ENCODE measurements at regions not wholly inside any gene's neighbourhood (a gene's known extent, or its start where the extent isn't known, plus 50 kb on each side); places are given as distances from the start of the nearest gene placed in this dataset.
"Not testable (repeated sequence)": the region's sequence is repeated elsewhere in the genome, so short reads cannot be mapped to it uniquely, and the experiment has no call there.

- DNase-seq (ENCODE audit: low read depth), result no peak
These were observed 198.3 kb downstream of the CHIC2 start for GRCh38 chr4:53866055-53866454.

DNA sequence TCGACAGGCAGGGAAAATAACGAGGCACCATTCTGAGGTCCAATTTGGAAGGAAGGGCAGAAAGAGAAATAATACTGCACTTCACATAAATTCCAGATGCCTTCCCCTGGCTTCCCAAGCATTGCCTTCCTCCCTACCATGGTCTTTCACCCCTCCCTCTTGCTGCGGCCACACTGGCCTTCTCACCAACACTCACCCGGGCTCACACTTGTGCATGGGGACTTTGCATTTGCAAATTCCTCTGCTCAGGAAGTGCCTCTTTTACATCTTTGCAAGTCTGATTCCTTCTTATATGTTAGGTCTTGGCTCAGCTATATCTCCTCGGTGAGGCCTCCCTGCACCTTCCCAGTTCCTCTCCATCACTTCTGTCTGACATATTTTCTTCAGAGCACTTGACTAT, 199.4 kb downstream of the CHIC2 start:
- DNase-seq (ENCODE audit: low read depth), result no peak

- no peak for DNase-seq (ENCODE audit: low read depth)
These were observed 200.6 kb downstream of the CHIC2 start for GRCh38 chr4:53863736-53864365.

DNA sequence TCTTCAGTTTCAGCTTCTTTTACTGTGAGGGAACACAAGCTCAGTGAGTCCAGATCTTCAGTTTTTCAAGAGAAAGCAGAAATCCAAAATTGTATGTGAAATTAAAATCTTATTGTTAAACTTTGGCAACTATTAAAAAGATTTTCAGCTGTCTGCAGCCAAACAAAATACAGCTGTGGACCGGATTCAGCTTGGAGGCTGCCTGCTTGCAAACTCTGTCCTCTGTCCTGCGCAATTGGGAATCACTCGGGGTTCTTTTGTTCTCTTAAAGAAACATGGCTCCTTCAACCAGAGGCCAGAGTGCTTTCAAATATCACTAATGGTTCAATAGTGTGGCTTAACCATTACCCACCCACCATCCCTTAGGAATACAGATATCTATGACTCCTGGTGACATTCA, 201.2 kb downstream of the CHIC2 start:
- no peak for DNase-seq (ENCODE audit: low read depth)

DNA sequence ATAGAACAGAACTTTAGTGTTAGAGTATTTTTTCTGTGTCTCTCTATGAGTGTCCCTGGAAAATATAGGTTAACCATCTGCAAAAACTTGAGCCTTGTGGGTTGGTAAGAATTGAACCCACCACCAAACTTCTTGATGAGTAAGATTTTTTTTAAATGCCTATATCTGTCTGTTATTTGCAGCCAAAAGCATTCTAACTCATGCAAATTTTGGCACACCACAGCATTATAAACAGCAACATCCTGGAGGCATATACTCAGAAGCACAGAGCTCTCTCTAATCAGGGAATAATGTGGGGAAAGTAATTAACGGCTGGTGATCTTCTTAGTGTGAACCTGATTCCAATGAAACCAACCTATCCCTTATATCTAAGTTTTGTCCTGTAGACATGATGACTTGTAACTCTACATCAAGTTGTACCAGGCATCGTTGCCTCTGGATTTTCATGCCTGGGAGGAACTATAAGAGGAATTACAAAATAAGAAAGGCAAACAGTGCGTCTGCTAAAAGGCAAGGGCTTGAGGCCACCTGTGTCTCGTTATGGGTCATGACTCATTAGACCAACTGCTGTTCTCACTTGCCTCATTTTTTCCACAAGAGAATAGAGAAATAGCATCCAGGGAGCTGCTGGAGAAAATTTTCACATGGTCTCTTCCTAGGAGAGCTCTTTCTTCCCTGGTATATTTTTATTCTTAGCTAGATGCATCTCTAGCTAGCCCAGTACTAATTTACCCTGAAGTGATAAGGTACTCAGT, 202.4 kb downstream of the CHIC2 start:
- no peak for DNase-seq (ENCODE audit: low read depth)

GRCh38 chr4:53859305-53859704, 205.1 kb downstream of the CHIC2 start:
- DNase-seq (ENCODE audit: low read depth), result no peak

DNA sequence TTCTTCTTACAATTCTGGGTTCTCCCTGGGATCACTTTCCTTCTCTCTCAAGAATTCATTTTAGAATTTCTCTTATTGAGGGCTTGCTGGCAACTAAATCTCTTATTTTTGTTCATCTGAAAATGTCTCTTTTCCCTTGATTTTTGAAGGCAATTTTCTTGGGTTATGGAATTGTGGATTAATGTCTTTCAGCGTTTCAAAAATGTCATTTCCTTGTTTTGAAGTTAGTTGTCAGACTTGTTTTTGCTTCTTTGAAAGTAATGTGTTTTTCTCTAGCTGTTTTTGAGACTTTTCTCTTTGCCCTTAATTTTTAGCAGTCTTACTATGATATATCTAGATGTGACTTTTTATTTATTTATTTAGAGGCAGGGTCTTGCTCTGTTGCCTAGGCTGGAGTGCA, 205.7 kb downstream of the CHIC2 start:
- no peak for DNase-seq (ENCODE audit: low read depth)

DNA sequence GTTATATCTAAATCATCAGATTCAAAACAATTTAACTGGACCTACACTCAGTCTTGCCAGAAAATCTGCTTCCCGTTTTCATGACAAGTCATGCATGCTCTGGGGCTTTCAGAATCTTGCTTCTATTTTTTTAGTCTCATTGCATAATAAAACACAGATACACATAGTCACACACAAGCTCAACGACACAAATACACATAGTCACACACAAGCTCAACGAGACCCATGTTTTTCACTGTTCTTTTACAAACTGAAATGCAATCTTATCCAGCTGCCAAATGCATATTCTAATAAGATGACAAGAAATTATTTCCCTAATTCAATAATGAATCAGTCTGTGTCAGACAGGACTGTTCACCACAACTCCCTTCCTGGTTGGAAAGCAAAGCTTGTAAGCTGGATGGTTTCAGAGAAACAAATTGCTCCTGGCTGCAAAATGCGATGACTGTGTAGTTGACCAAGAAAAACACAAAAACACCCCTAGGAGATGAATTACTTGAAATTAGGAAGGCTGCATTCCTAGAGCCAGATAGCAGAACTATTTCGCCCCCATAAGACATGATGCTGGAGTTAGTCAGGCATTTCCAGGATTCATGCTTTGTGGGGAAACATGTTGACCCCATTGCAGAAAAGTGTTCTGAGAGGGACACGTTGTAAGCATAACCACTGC, 208.7 kb downstream of the CHIC2 start:
- no peak for DNase-seq (ENCODE audit: low read depth)

DNA sequence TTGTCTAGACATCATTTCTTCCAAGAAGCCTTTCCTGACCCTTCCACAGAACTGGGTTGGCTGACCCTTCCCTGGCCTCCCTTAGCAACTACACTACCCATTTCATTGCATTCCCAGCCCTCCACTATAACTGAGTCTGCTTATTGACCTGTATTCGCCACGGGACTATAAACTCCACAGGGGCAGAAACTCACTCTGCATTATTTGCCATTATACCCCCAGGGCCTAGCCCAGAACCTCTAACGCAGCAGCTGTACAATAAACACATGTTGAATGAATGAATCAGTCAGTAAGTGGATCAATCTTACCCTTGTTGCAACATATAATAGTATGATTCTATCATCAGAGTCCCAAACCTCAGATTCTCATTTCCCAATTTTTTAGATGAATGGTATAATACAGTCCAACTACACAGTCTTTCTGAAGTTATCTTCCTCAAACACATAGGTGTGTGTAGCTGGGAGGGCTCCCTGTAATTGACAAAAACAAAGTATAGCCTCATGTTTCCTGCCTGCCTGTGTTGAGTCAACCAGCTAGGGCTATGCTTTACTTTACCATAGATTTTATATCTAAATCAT, 209.3 kb downstream of the CHIC2 start:
- no peak for DNase-seq (ENCODE audit: low read depth)

- DNase-seq (ENCODE audit: low read depth), result no peak
These were observed 212.1 kb downstream of the CHIC2 start for GRCh38 chr4:53852343-53852742.

GRCh38 chr4:53847965-53848364, 216.4 kb downstream of the CHIC2 start:
- DNase-seq (ENCODE audit: low read depth), result no peak

DNA sequence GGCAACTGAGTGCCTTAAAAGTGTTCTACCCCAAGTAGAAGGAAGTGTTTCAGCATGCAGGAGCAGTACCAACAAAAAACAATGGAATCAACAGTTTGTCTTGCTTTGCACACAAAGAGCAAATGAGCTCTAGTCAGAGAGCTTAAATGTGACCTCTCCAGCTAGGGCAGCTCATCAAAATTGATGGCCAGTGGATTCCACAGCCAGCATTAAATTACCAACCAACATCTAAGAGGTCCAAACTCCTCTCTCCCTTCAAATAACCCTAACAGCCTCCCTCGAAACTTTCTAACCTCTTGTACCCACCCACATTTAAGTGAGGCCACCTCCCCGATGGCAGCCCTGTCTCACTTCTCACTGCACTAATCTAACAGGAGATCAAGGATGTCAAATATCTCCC, 219.9 kb downstream of the CHIC2 start:
- DNase-seq (ENCODE audit: low read depth), result no peak

- no peak for DNase-seq (ENCODE audit: low read depth)
These were observed 220.3 kb downstream of the CHIC2 start for GRCh38 chr4:53844133-53844532.

GRCh38 chr4:53841711-53842110, 222.7 kb downstream of the CHIC2 start:
- DNase-seq (ENCODE audit: low read depth), result no peak

DNA sequence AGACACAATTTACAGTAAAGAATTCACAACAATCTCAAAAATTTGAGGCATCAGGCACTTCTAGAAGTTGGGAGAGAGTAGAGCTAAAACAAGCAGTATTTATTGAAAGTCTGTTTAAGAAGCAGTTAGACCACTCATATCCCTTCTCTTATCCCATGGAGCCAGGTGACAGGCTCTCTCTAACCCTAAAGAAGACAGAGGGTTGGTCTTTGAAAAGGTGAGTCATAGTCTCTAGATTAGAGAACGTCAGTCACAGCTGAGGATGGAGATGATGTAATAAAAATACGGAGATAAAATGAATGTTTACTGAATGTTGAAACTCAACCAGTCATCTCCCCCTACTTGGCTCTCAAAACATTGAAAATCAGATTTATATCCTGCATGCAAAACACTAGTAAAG, 223.8 kb downstream of the CHIC2 start:
- no peak for DNase-seq (ENCODE audit: low read depth)

- not testable (repeated sequence) for DNase-seq (ENCODE audit: low read depth)
These were observed 231.0 kb downstream of the CHIC2 start for GRCh38 chr4:53833302-53834003.

DNA sequence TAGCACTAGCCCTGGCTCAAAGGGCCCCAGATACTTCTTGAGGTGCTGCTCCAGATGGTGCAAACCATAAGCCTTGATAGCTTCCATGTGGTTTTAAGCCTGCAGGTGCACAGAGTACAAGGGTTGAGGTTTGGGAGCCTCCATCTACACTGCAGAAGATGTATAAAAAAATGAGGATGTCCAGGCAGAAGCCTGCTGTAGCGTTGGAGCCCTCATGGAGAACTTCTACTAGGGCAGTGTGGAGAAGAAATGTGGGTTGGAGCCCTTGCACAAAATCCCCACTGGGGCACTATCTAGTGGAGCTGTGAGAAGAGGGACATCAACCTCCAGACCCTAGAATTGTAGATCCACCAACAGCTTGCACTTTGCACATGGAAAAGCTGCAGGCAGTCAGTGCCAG, 231.9 kb downstream of the CHIC2 start:
- no peak for DNase-seq (ENCODE audit: low read depth)

DNA sequence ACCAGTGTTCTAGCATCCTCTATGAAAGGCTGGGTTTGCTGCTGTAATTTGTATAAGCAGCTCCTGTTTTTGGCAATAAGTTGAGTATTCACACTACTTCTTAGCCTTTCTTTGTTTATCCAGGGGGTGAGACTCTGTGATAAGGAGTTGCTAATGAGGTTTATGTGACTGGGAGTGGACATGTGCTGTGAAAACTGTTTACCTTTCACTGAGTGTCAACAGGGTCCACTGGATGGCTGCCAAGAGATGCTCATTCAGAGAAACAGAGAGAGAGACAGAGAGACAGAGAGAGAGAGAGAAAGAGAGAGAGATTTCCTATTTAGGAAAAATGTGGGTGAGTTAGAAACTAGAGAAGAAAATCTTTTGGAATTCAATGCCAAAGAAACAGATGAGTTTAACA, 233.9 kb downstream of the CHIC2 start:
- no peak for DNase-seq (ENCODE audit: low read depth)

GRCh38 chr4:53821179-53821851, 230.0 kb upstream of the LNX1 start:
- no peak for DNase-seq (ENCODE audit: low read depth)

DNA sequence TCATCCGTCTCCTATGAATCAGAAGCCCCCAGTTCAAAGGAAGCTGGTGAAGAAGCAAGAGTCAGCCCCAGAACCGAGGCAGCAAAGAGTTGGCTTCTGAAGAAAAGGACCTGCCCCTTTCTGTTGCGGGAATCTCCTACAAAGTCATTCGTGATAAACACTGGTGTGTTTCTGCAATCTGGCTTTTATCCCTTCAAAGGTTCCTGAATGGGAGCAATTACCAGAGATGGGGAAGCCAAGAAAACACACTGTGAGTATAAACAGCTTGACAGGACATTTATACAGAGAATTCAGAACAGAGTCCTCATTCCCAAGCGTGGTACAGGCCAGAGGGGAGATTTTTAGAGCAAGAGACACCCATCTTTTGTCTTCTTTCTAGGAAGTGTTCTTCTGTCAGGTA, 226.8 kb upstream of the LNX1 start:
- DNase-seq (ENCODE audit: low read depth), result no peak

DNA sequence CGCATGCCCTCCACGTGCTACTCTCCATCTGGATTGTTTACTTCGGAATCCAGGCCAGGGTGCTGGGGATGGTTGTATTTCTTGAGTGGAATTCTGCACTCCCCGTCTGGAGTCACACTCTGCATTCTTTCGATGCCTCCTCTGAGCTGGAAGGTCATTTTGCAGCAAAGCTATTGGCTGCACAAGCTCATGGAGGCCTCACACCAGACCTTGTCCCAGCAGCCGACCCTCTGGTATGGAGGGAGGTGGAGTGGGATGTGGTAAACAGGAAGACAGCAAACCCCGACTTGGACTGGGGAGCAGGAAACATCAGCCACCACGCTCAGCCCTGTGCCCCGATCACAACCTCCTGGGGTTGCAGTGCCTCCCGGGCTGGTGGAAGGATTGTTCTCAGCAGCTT, 225.3 kb upstream of the LNX1 start:
- no peak for DNase-seq (ENCODE audit: low read depth)

- no peak for DNase-seq (ENCODE audit: low read depth)
These were observed 224.0 kb upstream of the LNX1 start for GRCh38 chr4:53815281-53815680.

Data from activated T-helper 1 cell treated with Interleukin-2 at 50 U/mL for 16 hours (primary cell).